OCI-LY7 (cell line): ENCODE measurements at regions not wholly inside any gene's neighbourhood (a gene's known extent, or its start where the extent isn't known, plus 50 kb on each side); places are given as distances from the start of the nearest gene placed in this dataset.

Experiments used
- BruUV-seq: library from RNA; stranded (reverse); fragments of 400-500 nt; replicated peaks from 2 replicates; lab custom pipeline; 2021; lab: Mats Ljungman, UMichigan
- CTCF ChIA-PET: fragments of 300-600 bp; sonication (Branson Sonifier 250); formaldehyde crosslinking; loops from one replicate; lab custom pipeline; 2022; ENCODE audit warnings: antibody characterized with exemption; ENCODE audit not compliant: unreplicated experiment; lab: Charles Lee
- POLR2A ChIA-PET: fragments of 300-600 bp; sonication (Branson Sonifier 250); formaldehyde crosslinking; loops from one replicate; lab custom pipeline; 2022; ENCODE audit warnings: antibody characterized with exemption; lab: Charles Lee
- DNase-seq: peaks from one replicate; pipeline ENCODE4 v3.0.0-alpha.2; 2015; ENCODE audit warnings: low spot score
- H2AFZ ChIP-seq: fragments of 200-600 bp; sonication (generic), shearing (Covaris generic); 2 replicates; pipeline ENCODE4 v1.6.1; 2014; ENCODE audit warnings: mild to moderate bottlenecking, antibody characterized with exemption, low read length, moderate library complexity
- H3K27ac ChIP-seq: fragments of 200-600 bp; sonication (generic); 2 replicates; pipeline ENCODE4 v1.5.1; 2014; ENCODE audit warnings: mixed run types, low read depth, mild to moderate bottlenecking, moderate library complexity, low read length, inconsistent platforms; ENCODE audit not compliant: poor library complexity, severe bottlenecking
- H3K36me3 ChIP-seq: fragments of 200-600 bp; sonication (generic); 2 replicates; pipeline ENCODE4 v1.6.1; 2014; ENCODE audit warnings: mild to moderate bottlenecking, antibody characterized with exemption, low read length, moderate library complexity, mixed read lengths; ENCODE audit not compliant: insufficient read depth
- H3K4me1 ChIP-seq: fragments of 200-600 bp; sonication (generic); 2 replicates; pipeline ENCODE4 v1.5.1; 2014; ENCODE audit warnings: mild to moderate bottlenecking, low read length; ENCODE audit not compliant: insufficient read depth, poor library complexity, severe bottlenecking
- H3K4me2 ChIP-seq: fragments of 200-600 bp; sonication (generic); 2 replicates; pipeline ENCODE4 v1.6.1; 2014; ENCODE audit warnings: mild to moderate bottlenecking, low read length
- H3K4me3 ChIP-seq: fragments of 200-600 bp; sonication (generic); 2 replicates; pipeline ENCODE4 v1.5.1; 2014; ENCODE audit warnings: mild to moderate bottlenecking, low read depth, low read length; ENCODE audit not compliant: poor library complexity, severe bottlenecking
- H3K79me2 ChIP-seq: fragments of 200-600 bp; sonication (generic); 2 replicates; pipeline ENCODE4 v1.6.1; 2016; ENCODE audit warnings: low read depth, mild to moderate bottlenecking, low read length, moderate library complexity, mixed read lengths; ENCODE audit not compliant: insufficient read depth
- H3K9me2 ChIP-seq: fragments of 200-600 bp; sonication (generic); 2 replicates; pipeline ENCODE4 v1.6.1; 2016; ENCODE audit warnings: mild to moderate bottlenecking, low read length, mixed read lengths; ENCODE audit not compliant: insufficient read depth
- H3K9me3 ChIP-seq: fragments of 200-600 bp; sonication (generic); 2 replicates; pipeline ENCODE4 v1.6.1; 2014; ENCODE audit warnings: mild to moderate bottlenecking, mixed run types, low read length, mixed read lengths
- H4K20me1 ChIP-seq: fragments of 200-600 bp; sonication (generic); 2 replicates; pipeline ENCODE4 v1.6.1; 2014; ENCODE audit warnings: mild to moderate bottlenecking, antibody characterized with exemption, low read length, moderate library complexity, mixed read lengths; ENCODE audit not compliant: insufficient read depth
- EZH2phosphoT487 ChIP-seq: fragments of 200-600 bp; sonication (generic); IDR thresholded peaks from 2 replicates; pipeline ENCODE4 v1.6.1; 2018; ENCODE audit warnings: low read depth, borderline replicate concordance, mild to moderate bottlenecking, mixed run types, antibody characterized with exemption, low read length, moderate library complexity, mixed read lengths
- intact Hi-C: fragments of 100-400 bp; cut with micrococcal nuclease; formaldehyde crosslinking; loops from one replicate; pipeline ENCODE4 v1.10.0; 2022; ENCODE audit not compliant: unreplicated experiment
- TF ChIP-seq, protein P1 (sequence below): fragments of 200-600 bp; sonication (generic); conservative IDR thresholded peaks from 2 replicates; pipeline ENCODE4 v1.5.1; 2014; ENCODE audit warnings: mild to moderate bottlenecking, antibody characterized with exemption, low read length, moderate library complexity, mixed read lengths

DNA sequence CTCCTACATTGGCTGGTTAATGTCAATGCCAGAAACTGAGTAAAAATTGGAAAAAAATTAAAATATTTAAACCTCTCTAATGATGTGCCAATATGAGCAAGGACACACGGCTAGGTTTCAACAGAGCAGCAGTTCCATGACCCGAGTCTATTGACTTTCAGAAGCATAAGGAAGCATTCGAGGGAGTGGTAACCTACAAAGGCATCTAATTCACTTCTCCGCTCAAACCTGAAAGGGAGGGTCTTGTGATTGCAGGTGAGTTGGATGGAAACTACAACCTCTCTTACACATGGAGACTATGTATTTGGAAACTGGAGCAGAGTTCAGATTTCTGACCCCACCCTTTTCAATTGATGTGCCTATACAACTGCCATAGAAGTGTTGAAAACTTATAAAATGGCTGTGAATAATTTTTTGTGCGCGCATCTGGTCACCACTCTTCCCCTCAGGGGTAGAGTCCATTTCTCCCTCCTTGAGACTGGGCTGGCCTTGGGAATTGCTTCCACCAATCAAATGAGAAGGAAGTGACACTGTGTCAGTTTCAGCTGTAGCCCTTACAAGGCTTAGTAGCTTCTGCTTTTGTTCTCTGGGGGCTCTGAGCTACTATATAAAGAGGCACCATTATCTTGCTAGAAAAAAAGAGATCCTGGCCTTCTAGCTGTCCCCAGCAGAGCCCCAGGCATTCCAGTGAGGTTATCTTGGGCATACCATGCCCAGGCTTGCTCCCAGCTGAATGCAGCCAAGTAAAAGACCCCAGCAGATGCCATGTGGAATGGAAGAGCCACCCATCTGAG, 278.0 kb downstream of the EPHA4 start:
- H3K9me3 ChIP-seq = no peaks in the 10 kb centered on the region
- H3K4me1 ChIP-seq = peaks cover 54% of the 10 kb centered on the region
- no peaks in the 10 kb centered on the region for H3K9me2 ChIP-seq
- peak; percentile 64 for DNase-seq
- ChIA-PET POLR2A (interaction anchor here (0.6 to 1.0 kb wide), 4 partner anchors 14 to 1087 kb away, joined by 3 to 4 read pairs (median 4); no protein-coding TSS in a partner anchor), CTCF (no interaction called here)
- H3K4me3 ChIP-seq = no peak overlapping the region
- H4K20me1 ChIP-seq = no peaks in the 10 kb centered on the region
- no peak for TF ChIP-seq EZH2phosphoT487
- TF ChIP-seq, protein P1, sequence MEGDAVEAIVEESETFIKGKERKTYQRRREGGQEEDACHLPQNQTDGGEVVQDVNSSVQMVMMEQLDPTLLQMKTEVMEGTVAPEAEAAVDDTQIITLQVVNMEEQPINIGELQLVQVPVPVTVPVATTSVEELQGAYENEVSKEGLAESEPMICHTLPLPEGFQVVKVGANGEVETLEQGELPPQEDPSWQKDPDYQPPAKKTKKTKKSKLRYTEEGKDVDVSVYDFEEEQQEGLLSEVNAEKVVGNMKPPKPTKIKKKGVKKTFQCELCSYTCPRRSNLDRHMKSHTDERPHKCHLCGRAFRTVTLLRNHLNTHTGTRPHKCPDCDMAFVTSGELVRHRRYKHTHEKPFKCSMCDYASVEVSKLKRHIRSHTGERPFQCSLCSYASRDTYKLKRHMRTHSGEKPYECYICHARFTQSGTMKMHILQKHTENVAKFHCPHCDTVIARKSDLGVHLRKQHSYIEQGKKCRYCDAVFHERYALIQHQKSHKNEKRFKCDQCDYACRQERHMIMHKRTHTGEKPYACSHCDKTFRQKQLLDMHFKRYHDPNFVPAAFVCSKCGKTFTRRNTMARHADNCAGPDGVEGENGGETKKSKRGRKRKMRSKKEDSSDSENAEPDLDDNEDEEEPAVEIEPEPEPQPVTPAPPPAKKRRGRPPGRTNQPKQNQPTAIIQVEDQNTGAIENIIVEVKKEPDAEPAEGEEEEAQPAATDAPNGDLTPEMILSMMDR = no peak
- no peaks in the 10 kb centered on the region for H3K79me2 ChIP-seq
- H3K4me2 ChIP-seq = peak overlapping the region; percentile 34
- no peaks in the 10 kb centered on the region for H3K36me3 ChIP-seq
- peak overlapping the region; percentile 80 for H2AFZ ChIP-seq
- intact Hi-C loops = loop anchor here (10.0 kb wide), 1 partner anchor 89 kb away; no protein-coding TSS in a partner anchor
- peak overlapping the region; percentile 49 for H3K27ac ChIP-seq
- BruUV-seq = no TSS peak

DNA sequence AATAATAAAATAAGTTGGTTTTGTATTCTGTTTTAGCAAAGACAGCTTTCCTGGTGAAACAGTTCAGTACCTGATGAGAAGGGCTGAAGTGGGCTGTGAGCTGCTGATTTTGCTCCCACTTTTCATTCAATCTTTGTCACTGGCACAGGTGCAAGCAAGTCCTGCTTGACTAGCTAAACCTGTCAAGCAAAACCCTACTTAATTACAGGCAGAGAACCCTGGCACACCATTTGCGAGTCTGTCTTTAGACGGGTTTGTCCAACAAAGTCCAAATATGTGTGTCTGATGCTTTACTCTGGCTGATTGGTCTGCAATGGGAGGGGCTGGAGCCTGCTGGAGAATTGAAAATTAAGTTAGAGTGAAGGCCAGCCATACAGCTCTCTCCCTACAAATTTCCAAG, 267.2 kb downstream of the EPHA4 start:
- intact Hi-C loops = no loop called here
- peak overlapping the region; percentile 2; the same call in 1 of the 2 replicates for H3K4me2 ChIP-seq

More for the DNA sequence above, 267.2 kb downstream of the EPHA4 start:
- H2AFZ ChIP-seq = peak overlapping the region; percentile 11; the same call in 1 of the 2 replicates
- H4K20me1 ChIP-seq = no peaks in the 10 kb centered on the region
- POLR2A ChIA-PET = interaction anchor here (1.0 kb wide), 1 partner anchor 9 kb away, joined by 3 read pairs; no protein-coding TSS in a partner anchor
- H3K4me1 ChIP-seq = peaks cover 26% of the 10 kb centered on the region
- no peak overlapping the region for H3K4me3 ChIP-seq
- no peaks in the 10 kb centered on the region for H3K36me3 ChIP-seq
- TF ChIP-seq, protein P1 = no peak
- TF ChIP-seq EZH2phosphoT487 = no peak
- H3K9me3 ChIP-seq = no peaks in the 10 kb centered on the region
- no TSS peak for BruUV-seq
- CTCF ChIA-PET = no interaction called here
- peak; percentile 57 for DNase-seq
- no peak overlapping the region for H3K27ac ChIP-seq
- no peaks in the 10 kb centered on the region for H3K9me2 ChIP-seq
- no peaks in the 10 kb centered on the region for H3K79me2 ChIP-seq
